ENCODE measurements at regions not wholly inside any gene's neighbourhood (a gene's known extent, or its start where the extent isn't known, plus 50 kb on each side); places are given as distances from the start of the nearest gene placed in this dataset.

GRCh38 chr2:4679391-4679790 is 976.0 kb downstream of the DCDC2C start:
- TF ChIP-seq, protein P1, sequence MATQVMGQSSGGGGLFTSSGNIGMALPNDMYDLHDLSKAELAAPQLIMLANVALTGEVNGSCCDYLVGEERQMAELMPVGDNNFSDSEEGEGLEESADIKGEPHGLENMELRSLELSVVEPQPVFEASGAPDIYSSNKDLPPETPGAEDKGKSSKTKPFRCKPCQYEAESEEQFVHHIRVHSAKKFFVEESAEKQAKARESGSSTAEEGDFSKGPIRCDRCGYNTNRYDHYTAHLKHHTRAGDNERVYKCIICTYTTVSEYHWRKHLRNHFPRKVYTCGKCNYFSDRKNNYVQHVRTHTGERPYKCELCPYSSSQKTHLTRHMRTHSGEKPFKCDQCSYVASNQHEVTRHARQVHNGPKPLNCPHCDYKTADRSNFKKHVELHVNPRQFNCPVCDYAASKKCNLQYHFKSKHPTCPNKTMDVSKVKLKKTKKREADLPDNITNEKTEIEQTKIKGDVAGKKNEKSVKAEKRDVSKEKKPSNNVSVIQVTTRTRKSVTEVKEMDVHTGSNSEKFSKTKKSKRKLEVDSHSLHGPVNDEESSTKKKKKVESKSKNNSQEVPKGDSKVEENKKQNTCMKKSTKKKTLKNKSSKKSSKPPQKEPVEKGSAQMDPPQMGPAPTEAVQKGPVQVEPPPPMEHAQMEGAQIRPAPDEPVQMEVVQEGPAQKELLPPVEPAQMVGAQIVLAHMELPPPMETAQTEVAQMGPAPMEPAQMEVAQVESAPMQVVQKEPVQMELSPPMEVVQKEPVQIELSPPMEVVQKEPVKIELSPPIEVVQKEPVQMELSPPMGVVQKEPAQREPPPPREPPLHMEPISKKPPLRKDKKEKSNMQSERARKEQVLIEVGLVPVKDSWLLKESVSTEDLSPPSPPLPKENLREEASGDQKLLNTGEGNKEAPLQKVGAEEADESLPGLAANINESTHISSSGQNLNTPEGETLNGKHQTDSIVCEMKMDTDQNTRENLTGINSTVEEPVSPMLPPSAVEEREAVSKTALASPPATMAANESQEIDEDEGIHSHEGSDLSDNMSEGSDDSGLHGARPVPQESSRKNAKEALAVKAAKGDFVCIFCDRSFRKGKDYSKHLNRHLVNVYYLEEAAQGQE (IDR thresholded peaks at IDR 0.05; ENCODE audit: insufficient read depth in 1 of 2, low read depth in 2 of 2, low read length in 2 of 2): no peak
- TF ChIP-seq TAF1 (IDR thresholded peaks at IDR 0.05; ENCODE audit: borderline replicate concordance, insufficient read depth, low read length) (no peak), POLR2AphosphoS5 (IDR thresholded peaks at IDR 0.05; ENCODE audit: low read depth, low read length) (no peak), SIN3A (IDR thresholded peaks at IDR 0.05; ENCODE audit: borderline replicate concordance, insufficient read depth, low read length) (no peak), FOXP2 (optimal IDR thresholded peaks at IDR 0.05; ENCODE audit: borderline replicate concordance, extremely low read depth, extremely low read length, insufficient read depth) (no peak)

GRCh38 chr2:4684921-4685320 is 981.5 kb downstream of the DCDC2C start:
- TF ChIP-seq FOXP2 (optimal IDR thresholded peaks at IDR 0.05; ENCODE audit: borderline replicate concordance, extremely low read depth, extremely low read length, insufficient read depth) (no peak), TAF1 (IDR thresholded peaks at IDR 0.05; ENCODE audit: borderline replicate concordance, insufficient read depth, low read length) (no peak), SIN3A (IDR thresholded peaks at IDR 0.05; ENCODE audit: borderline replicate concordance, insufficient read depth, low read length) (no peak), POLR2AphosphoS5 (IDR thresholded peaks at IDR 0.05; ENCODE audit: low read depth, low read length) (no peak)
- TF ChIP-seq, protein P1 (IDR thresholded peaks at IDR 0.05; ENCODE audit: insufficient read depth in 1 of 2, low read depth in 2 of 2, low read length in 2 of 2): no peak

DNA sequence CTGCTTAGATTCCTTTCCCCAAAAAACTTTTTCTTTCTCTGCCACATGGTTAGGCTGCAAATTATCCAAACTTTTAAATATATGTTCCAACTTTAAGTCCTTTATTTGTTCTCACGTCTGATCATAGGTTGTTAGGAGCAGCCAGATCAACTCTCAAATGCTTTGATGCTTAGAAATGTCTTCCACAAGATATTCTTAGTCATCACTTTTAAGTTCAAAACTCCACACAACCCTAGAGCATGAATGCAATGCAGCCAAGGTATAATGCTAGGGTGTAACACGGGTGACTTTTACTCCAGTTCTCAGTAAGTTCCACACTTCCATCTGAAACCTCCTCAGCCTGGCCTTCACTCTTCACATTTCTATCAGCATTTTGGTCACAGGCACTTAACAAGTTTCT is 987.5 kb downstream of the DCDC2C start:
- TF ChIP-seq TAF1 (IDR thresholded peaks at IDR 0.05; ENCODE audit: borderline replicate concordance, insufficient read depth, low read length) (no peak), POLR2AphosphoS5 (IDR thresholded peaks at IDR 0.05; ENCODE audit: low read depth, low read length) (no peak)

- peak; percentile 37 for TF ChIP-seq FOXP2 (optimal IDR thresholded peaks at IDR 0.05; ENCODE audit: borderline replicate concordance, extremely low read depth, extremely low read length, insufficient read depth)
- no peak for TF ChIP-seq SIN3A (IDR thresholded peaks at IDR 0.05; ENCODE audit: borderline replicate concordance, insufficient read depth, low read length)
Observed at GRCh38 chr2:4693266-4693665, 989.9 kb downstream of the DCDC2C start.

- TF ChIP-seq POLR2AphosphoS5 (IDR thresholded peaks at IDR 0.05; ENCODE audit: low read depth, low read length) (no peak), SIN3A (IDR thresholded peaks at IDR 0.05; ENCODE audit: borderline replicate concordance, insufficient read depth, low read length) (no peak)
Observed at GRCh38 chr2:4695281-4695861, 992.0 kb downstream of the DCDC2C start.

DNA sequence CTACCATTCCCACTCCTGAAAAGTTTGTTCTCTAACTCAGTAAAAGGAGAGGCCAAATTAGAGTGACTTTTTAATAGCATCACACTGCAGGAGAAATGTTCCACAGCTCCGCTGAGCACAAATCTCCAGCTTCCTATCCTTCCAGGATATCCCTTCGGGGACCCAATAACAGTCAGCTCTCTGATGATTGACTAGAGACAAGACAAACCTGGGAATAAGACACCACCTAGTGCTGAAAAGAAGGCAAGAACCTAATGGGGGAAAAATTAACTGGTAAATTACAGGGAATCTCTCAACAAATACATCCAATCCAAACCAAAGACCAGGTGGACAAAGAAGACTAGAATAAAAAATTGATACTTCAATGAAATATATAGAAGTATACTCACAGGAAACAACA is 977.1 kb upstream of the SOX11 start:
- no peak for TF ChIP-seq SIN3A (IDR thresholded peaks at IDR 0.05; ENCODE audit: borderline replicate concordance, insufficient read depth, low read length)
- no peak for TF ChIP-seq POLR2AphosphoS5 (IDR thresholded peaks at IDR 0.05; ENCODE audit: low read depth, low read length)
- TF ChIP-seq, protein P1 (IDR thresholded peaks at IDR 0.05; ENCODE audit: insufficient read depth in 1 of 2, low read depth in 2 of 2, low read length in 2 of 2): no peak
- TF ChIP-seq TAF1 (IDR thresholded peaks at IDR 0.05; ENCODE audit: borderline replicate concordance, insufficient read depth, low read length): no peak

DNA sequence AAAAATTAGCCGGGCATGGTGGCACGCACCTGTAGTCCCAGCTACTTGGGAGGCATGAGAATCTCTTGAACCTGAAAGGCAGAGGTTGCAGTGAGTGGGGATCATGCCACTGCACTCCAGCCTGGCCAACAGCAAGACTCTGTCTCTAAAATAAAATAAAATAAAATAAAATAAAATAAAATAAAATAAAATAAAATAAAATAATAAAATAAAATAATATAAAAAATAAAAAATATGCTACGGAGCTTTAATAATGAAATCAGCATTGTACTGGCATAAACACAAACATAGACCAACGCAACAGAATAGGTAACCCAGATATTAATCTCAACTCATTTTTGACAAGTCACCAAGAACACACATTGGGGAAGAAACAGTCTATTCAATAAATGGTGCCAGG is 973.4 kb upstream of the SOX11 start:
- TF ChIP-seq POLR2AphosphoS5 (IDR thresholded peaks at IDR 0.05; ENCODE audit: low read depth, low read length): no peak
